Heart left ventricle (tissue), 16 donors: ENCODE measurements at regions not wholly inside any gene's neighbourhood (a gene's known extent, or its start where the extent isn't known, plus 50 kb on each side); places are given as distances from the start of the nearest gene placed in this dataset.

Experiments
- ATAC-seq, 4 donors: fragments of 200-7000 bp; cut with Tn5 transposase; one replicate each; pipeline ENCODE4 v1.9.1; 2020 to 2022; ENCODE audit warnings: moderate library complexity in 4 of 4, mild to moderate bottlenecking in 3 of 4, moderate number of reproducible peaks in 1 of 4
- DNase-seq, 5 donors: peaks; one replicate each; pipeline ENCODE4 v3.0.0-alpha.2; 2020
- H3K27ac ChIP-seq, 12 donors: fragments of 200-600 bp; sonication (generic) in 4 of 12; one replicate each; pipeline versions ENCODE4 v1.5.0 to v1.8.0; 2016 to 2022; ENCODE audit warnings: mild to moderate bottlenecking in 2 of 12
- H3K27me3 ChIP-seq, 9 donors: fragments of 200-600 bp; sonication (generic) in 2 of 9; one replicate each; pipeline versions ENCODE4 v1.5.1 to v1.8.0; 2016 to 2022; ENCODE audit warnings: mild to moderate bottlenecking in 3 of 9
- H3K36me3 ChIP-seq, 9 donors: fragments of 200-600 bp; sonication (generic) in 2 of 9; one replicate each; pipeline versions ENCODE4 v1.5.0 to v1.8.0; 2018 to 2022; ENCODE audit warnings: mild to moderate bottlenecking in 2 of 9
- H3K4me1 ChIP-seq, 12 donors: fragments of 200-600 bp; sonication (generic) in 4 of 12; one replicate each; pipeline versions ENCODE4 v1.5.0 to v1.8.0; 2016 to 2022; ENCODE audit warnings: mild to moderate bottlenecking in 3 of 12
- H3K4me3 ChIP-seq, 12 donors: fragments of 200-600 bp; sonication (generic) in 4 of 12; one replicate each; pipeline versions ENCODE4 v1.5.0 to v1.8.0; 2017 to 2022; ENCODE audit warnings: mild to moderate bottlenecking in 9 of 12, moderate library complexity in 4 of 12
- H3K9me3 ChIP-seq, 12 donors: fragments of 200-600 bp; sonication (generic) in 4 of 12; one replicate each; pipeline versions ENCODE4 v1.5.0 to v1.8.0; 2016 to 2022; ENCODE audit warnings: mild to moderate bottlenecking in 1 of 12
- CTCF ChIP-seq, 12 donors: fragments of 200-600 bp; sonication (generic) in 4 of 12; IDR thresholded peaks; one replicate each; pipeline versions ENCODE4 v1.5.0 to v1.8.0; 2018 to 2022; ENCODE audit warnings: antibody characterized with exemption in 12 of 12, mild to moderate bottlenecking in 5 of 12
- POLR2A ChIP-seq, 2 donors: fragments of 450-650 bp; IDR thresholded peaks; one replicate each; pipeline ENCODE4 v1.6.1; 2017; ENCODE audit warnings: antibody characterized with exemption in 2 of 2, mild to moderate bottlenecking in 2 of 2, moderate library complexity in 2 of 2
- WGBS, 4 donors: extraction: QIAGEN DNeasy Blood & Tissue Kit in 2 of 4; methylation state at CpG; one replicate each; pipeline versions ENCODE4 v1.1.5 to v1.1.7; 2013 to 2018; 5-methylcytosine and 5-hydroxymethylcytosine counted together
- intact Hi-C, 10 donors: fragments of 100-400 bp; cut with DNase I; formaldehyde crosslinking; loops; one replicate each; pipeline versions ENCODE4 v1.11.1 to v1.14.2; 2022
- donor health status: ischemic (EF 13 %, LVEDD 7.1; RV severe dilation, severe dysfunction).
- donor health status: healthy with polysubstance abuse.
- donor health status: DM: no; HTN: yes; CAD: no.
- donor health status: DM: no; HTN: no; CAD: no.
- donor health status: ischemic (EF 25% LVEDD 6.9; RV normal size, moderate dysfunction).
- donor health status: ischemic (EF 25% LVEDD 5.7; RV mildly dilated, moderate dysfunction).
- donor health status: healthy.
- donor health status: DM: yes; HTN: yes; CAD: no.
- donor health status: ischemic (EF 35%, LVEDD 5.7; RV mildly dilated, moderate dysfunction).
- donor health status: nonischemic (EF 11% LVEDD 7.7; RV severe dilation, severe dysfunction).
- donor health status: DM: yes; HTN: yes; CAD: no.
- donor health status: PGD.
- donor health status: ischemic (EF 29% LVEDD 5.4; RV normal size, mild dysfunction).
- donor health status: nonischemic (EF 23%, LVEDD 6.1; RV moderate dilation, normal function).

- Histone ChIP-seq H3K36me3 (no peaks in the 10 kb centered on the region), H3K27ac (peak overlapping the region in 10 of 12 donors; percentile 74 to 94 (median 84)), H3K27me3 (peaks cover 0 to 40% (median 5%) of the 10 kb centered on the region in 9 donors), H3K4me3 (peak overlapping the region in 1 of 12 donors; percentile 25), H3K9me3 (no peaks in the 10 kb centered on the region), H3K4me1 (peaks cover 0 to 47% (median 18%) of the 10 kb centered on the region in 12 donors)
- ATAC-seq = no peak
- intact Hi-C loops = loop anchor here in 6 of 10 donors (2.0 to 5.0 kb wide), 6 partner anchors 43 to 115 kb away; no protein-coding TSS in a partner anchor
- no peak for TF ChIP-seq CTCF (IDR thresholded peaks at IDR 0.05)
- DNase-seq = no peak
Observed at GRCh38 chr11:123362186-123362585, 67.9 kb upstream of the GRAMD1B start.

- intact Hi-C loops = loop anchor here in 5 of 10 donors (5.0 kb wide), 3 partner anchors 46 to 116 kb away; no protein-coding TSS in a partner anchor
- peak overlapping the region in 2 of 12 donors; percentile 83 to 84 for H3K27ac ChIP-seq
- H3K4me1 ChIP-seq = peaks cover 0 to 46% (median 16%) of the 10 kb centered on the region in 12 donors
- H3K9me3 ChIP-seq = no peaks in the 10 kb centered on the region
- 46 to 77% (median 62%) methylated on average over 1 of the region's 1 CpG for WGBS, 4 donors
- TF ChIP-seq CTCF (IDR thresholded peaks at IDR 0.05) (no peak), POLR2A (IDR thresholded peaks at IDR 0.05) (no peak)
- H3K36me3 ChIP-seq = no peaks in the 10 kb centered on the region
- DNase-seq (no peak), ATAC-seq (no peak)
- no peak overlapping the region for H3K4me3 ChIP-seq
- peaks cover 0 to 38% (median 5%) of the 10 kb centered on the region in 9 donors for H3K27me3 ChIP-seq
Observed at GRCh38 chr11:123361110-123361509, 69.0 kb upstream of the GRAMD1B start.

GRCh38 chr11:123360267-123360936 lies 69.7 kb upstream of the GRAMD1B start:
- Histone ChIP-seq H3K36me3 (no peaks in the 10 kb centered on the region), H3K27me3 (peaks cover 0 to 38% (median 5%) of the 10 kb centered on the region in 9 donors), H3K27ac (peak overlapping the region in 5 of 12 donors; percentile 10 to 83 (median 24)), H3K9me3 (no peaks in the 10 kb centered on the region), H3K4me1 (peaks cover 0 to 39% (median 14%) of the 10 kb centered on the region in 12 donors), H3K4me3 (peak overlapping the region in 1 of 12 donors; percentile 6)
- intact Hi-C loops = loop anchor here in 5 of 10 donors (5.0 kb wide), 3 partner anchors 47 to 117 kb away; no protein-coding TSS in a partner anchor
- no peak for ATAC-seq
- WGBS, 4 donors = 92 to 95% (median 94%) methylated on average over 10 of the region's 10 CpGs
- TF ChIP-seq CTCF (IDR thresholded peaks at IDR 0.05) = no peak
- no peak for DNase-seq

- intact Hi-C loops = loop anchor here in 8 of 10 donors (1.0 to 5.0 kb wide), 8 partner anchors 27 to 119 kb away; no protein-coding TSS in a partner anchor
- peak in 10 of 12 donors; percentile 8 to 57 (median 34) for TF ChIP-seq CTCF (IDR thresholded peaks at IDR 0.05)
- TF ChIP-seq POLR2A (IDR thresholded peaks at IDR 0.05) = no peak
- Histone ChIP-seq H3K27ac (peak overlapping the region in 11 of 12 donors; percentile 52 to 83 (median 77)), H3K9me3 (no peaks in the 10 kb centered on the region), H3K36me3 (no peaks in the 10 kb centered on the region), H3K27me3 (peaks cover 0 to 38% (median 5%) of the 10 kb centered on the region in 9 donors), H3K4me1 (peaks cover 0 to 26% (median 8%) of the 10 kb centered on the region in 12 donors), H3K4me3 (peak overlapping the region; percentile 34 to 69 (median 58))
- ATAC-seq (peak; percentile 39 to 70 (median 63)), DNase-seq (peak; percentile 21 to 65 (median 44))
- WGBS, 4 donors = 0 to 2% (median 1%) methylated on average over 23 to 58 of the region's 58 CpGs
Observed at GRCh38 chr11:123357990-123358827, 71.9 kb upstream of the GRAMD1B start.
